Activated CD4-positive, CD25-positive, alpha-beta regulatory T cell treated with anti-CD3 and anti-CD28 coated beads, Interleukin-2, amount 50 U/mL, for 72 hours (primary cell): ENCODE measurements at regions not wholly inside any gene's neighbourhood (a gene's known extent, or its start where the extent isn't known, plus 50 kb on each side); places are given as distances from the start of the nearest gene placed in this dataset.

Source experiments
- DNase-seq: peaks from one replicate; pipeline ENCODE4 v3.0.0; 2021

- DNase-seq: no peak
Observed at GRCh38 chr6:140108167-140108566, 733.7 kb upstream of the CITED2 start.

DNA sequence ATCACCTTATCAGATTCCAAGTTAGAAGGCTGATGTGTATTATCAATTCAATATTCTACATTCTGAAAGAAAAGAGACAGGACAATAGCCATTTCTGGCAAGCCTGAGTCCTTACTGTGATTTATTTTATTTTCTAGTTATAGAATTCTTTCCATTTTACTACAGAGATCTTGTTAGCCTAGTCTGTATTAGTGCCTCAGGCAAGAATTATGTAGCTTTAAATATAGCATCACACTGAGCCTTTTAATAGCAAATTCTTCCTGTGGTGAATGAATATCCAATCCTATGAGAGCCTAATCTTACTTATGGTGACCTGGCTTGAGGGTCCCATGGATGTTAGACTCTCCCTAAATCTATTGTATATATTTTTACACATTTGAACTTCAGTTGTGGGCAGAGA lies 732.8 kb upstream of the CITED2 start:
- no peak for DNase-seq

GRCh38 chr6:140105857-140106256 lies 731.4 kb upstream of the CITED2 start:
- no peak for DNase-seq

DNA sequence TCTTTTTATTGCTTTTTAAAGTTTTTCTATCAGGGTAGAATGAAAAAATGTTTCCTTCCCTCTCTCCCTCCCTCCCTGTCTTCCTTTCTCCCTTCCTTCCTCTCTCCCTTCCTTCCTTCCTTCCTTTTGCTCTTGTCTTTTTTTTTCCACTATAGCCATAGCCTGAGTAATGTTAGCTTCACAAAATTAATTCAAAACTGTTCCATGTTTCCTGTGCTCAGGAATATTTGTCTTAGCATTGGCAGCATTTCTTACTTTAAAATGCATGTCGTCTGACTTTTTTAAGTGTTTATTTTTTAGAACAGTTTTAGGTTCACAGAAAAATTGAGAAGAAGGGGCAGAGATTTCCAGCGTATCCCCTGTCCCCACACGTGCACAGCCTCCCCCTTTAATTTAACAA lies 730.8 kb upstream of the CITED2 start:
- DNase-seq: no peak

DNA sequence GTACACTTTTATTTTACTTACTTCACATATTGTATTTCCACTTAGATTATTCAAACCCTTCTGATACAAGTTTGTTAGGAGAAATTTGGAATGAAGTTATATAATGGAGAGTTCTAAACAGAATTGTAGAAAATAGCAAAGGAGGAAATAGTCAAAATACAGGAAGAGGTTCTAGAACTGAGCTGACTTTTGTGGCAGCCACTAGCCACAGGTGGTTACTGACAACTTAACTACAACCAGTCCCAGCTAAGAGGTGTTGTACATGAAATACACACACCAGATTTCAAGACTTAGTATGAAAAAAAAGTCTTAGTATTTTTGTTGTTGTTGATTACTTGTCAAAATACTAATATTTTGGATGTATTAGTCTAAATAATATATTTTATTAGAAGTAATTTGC lies 727.4 kb upstream of the CITED2 start:
- no peak for DNase-seq

DNA sequence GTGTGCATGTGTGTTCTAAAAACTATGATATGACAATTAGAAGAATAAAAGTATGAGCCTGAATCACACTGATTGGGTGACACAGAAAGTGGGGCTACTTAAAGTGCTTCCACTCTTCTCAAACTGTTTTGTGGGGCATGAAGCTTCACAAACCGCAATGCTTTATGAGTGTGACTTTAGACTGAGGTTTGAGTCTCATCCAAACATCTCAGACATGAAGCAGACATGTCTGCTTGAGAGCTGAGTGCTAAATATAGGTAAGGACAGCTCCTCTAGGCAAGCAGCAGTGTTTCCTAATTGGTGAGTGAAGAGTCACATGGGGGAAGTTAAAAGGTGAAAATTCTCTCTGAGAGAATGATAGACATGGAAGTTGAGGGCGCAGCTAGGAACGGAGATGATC lies 726.9 kb upstream of the CITED2 start:
- no peak for DNase-seq

GRCh38 chr6:140095532-140095931 lies 721.1 kb upstream of the CITED2 start:
- DNase-seq: no peak

- DNase-seq: no peak
Observed at GRCh38 chr6:140091895-140092294, 717.4 kb upstream of the CITED2 start.

DNA sequence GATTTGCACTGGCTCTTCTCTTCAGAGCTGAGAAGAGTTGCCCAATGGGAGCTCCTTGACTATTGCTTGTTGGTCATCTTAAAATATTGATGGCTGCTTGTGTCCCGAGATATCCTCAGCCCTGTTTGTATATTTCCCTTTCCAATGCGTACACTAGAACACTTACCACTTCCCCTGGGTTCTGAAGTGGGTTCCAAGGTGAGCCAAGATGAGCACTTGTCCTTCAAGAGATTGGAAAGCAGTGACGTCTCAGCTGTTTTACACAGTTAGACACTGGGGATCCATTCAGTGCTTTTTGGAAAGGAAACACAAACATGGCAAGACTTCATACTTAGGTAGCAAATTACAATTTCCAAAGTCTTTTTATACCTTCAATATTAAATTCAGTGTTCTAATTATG lies 716.4 kb upstream of the CITED2 start:
- no peak for DNase-seq

- DNase-seq: no peak
Observed at GRCh38 chr6:140083375-140083774, 708.9 kb upstream of the CITED2 start.

DNA sequence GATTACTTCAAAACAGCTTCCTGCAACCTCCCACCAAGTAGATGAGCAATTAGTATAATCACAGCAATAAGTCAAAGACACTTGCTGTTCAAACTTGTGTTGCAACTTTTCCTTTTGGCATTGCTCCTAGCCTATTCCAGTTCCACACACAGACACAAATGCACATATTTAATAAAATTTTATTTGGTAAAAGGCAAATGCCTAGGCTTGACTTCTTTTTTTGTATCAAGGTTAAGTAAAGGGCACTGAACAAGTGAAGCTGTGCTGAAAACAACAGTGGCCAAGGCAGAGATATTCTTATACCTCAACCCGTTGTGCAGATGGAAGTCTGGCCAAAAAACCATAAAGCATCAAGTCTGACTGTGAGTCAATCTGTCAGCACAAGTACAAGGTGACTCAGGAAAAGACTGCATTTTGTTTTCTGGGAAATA lies 708.4 kb upstream of the CITED2 start:
- DNase-seq: no peak

GRCh38 chr6:140079328-140079727 lies 704.9 kb upstream of the CITED2 start:
- DNase-seq: no peak

GRCh38 chr6:140078561-140079125 lies 704.2 kb upstream of the CITED2 start:
- no peak for DNase-seq

- DNase-seq: no peak
Observed at GRCh38 chr6:140077827-140078560, 703.5 kb upstream of the CITED2 start.

DNA sequence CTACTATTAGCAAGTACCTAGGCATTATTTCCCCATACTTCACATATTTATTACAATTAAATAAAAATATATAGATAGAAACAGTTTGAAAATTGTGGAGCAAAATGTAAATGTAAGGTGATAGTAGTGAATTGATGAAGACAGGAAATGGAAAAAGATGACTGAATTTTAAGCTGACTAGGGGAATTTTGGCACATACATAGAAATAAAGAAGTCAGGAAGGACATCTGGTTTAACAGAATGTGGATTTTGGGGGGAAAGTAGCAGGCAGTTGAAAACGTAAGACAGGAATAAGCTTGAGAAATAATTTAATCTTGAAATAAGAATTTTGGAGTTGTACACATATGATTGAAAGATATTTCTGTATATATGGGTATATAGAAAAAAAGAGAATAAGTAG lies 701.7 kb upstream of the CITED2 start:
- DNase-seq: no peak

DNA sequence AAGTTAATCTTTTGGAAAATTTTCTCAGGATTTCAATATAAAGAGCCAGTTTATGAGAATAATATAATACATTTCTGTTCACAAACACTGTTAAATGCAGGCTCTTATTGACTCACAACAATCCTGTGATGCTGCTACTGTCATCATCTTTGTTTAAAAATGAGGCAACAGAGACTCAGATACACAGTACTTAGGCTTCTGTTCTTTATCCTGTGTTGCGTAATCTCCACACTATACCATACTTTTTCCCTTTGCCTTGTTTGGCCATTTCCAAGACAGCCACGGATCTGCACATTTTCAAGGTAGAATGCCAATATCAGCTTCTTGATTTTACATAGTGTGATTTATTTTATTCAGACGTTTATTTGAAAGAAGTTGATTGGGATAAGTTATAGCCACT lies 699.0 kb upstream of the CITED2 start:
- DNase-seq: no peak

- no peak for DNase-seq
Observed at GRCh38 chr6:140071601-140072062, 697.2 kb upstream of the CITED2 start.

DNA sequence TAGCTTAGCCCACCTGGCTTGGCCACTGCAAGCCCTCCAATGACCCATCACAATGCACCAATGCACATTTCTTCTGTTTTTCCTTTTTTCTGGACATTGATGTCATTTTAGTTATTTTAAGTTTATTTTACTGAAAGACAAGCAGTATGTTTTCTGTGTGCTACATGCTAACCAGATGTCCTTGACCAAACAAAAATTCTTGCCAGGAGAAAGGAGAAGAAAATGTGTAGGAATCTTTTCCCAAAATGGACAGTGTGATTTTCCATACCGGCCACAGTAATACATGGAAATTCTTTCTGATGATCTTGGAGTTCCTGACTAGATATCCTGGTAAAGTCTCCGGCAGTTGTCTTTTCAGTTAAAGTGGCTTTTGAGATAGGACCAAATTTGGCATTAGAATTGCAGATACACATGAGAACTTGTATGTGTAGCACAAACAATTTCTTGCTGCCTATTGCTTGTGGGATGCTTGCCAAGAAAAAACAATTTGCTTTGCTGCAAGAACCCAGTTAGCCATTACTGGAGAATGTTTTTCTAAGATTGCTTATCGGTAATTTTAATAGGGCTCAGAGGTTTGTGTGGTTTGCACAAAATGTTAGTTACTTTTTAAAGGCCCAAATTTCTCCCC lies 696.5 kb upstream of the CITED2 start:
- no peak for DNase-seq

DNA sequence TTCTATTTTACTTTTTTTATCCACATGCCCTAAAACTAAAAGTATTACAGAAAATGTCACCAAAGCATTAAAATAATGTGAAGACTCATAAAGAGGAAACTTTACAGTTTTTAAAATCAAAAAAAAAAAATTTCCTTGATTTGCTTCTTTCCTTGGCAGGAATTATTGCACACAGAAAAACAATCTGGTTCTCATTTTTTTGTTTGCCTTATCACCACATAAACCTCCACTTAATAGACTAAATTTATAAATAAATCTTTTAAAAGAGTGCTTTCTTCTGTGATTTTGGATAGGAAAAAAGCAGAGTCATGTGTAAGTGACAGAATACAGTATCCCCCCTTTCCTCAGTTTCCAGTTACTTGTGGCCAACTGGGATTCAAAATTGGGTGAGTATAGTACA lies 695.1 kb upstream of the CITED2 start:
- no peak for DNase-seq

DNA sequence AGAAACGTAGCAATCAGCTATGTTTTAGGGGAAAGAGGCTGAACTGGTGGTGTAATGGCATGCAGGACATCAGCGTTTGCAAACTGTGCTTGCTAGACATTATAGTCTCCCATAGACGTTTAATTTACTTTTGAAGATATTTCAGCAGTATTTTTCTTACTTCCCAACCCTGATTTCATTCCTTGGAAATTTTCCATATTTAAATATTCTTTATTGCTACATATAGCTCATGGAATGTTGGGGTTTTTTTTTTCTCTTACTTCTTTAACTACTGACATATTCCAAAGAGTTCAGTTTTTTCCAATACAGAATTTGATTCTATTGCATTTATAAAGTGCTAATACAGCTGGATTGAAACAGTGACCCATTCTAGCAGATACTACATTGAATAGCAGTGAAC lies 694.4 kb upstream of the CITED2 start:
- no peak for DNase-seq

GRCh38 chr6:140064366-140064765 lies 689.9 kb upstream of the CITED2 start:
- no peak for DNase-seq

- no peak for DNase-seq
Observed at GRCh38 chr6:140063021-140063399, 688.6 kb upstream of the CITED2 start.

GRCh38 chr6:140062043-140063020 lies 687.9 kb upstream of the CITED2 start:
- no peak for DNase-seq
